CD4-positive, alpha-beta T cell (primary cell): ENCODE measurements at regions not wholly inside any gene's neighbourhood (a gene's known extent, or its start where the extent isn't known, plus 50 kb on each side); places are given as distances from the start of the nearest gene placed in this dataset.

Experiments
- ATAC-seq: fragments of 200-7000 bp; cut with Tn5 transposase; one replicate; pipeline ENCODE4 v1.10.0; 2022; ENCODE audit warnings: mild to moderate bottlenecking; ENCODE audit not compliant: poor library complexity
- CTCF ChIA-PET: fragments of 350-600 bp; sonication (Branson Sonifier 250); formaldehyde crosslinking; loops from one replicate; lab custom pipeline; 2021; ENCODE audit warnings: antibody characterized with exemption, inconsistent platforms; lab: Charles Lee
- POLR2A ChIA-PET: fragments of 350-600 bp; sonication (Branson Sonifier 250); formaldehyde crosslinking; loops from one replicate; lab custom pipeline; 2021; ENCODE audit warnings: antibody characterized with exemption, inconsistent platforms; lab: Charles Lee
- DNase-seq, 14 experiments: peaks; one replicate each; pipeline ENCODE4 v3.0.0-alpha.2; 2013 to 2020; ENCODE audit warnings: mixed read lengths in 2 of 14
- H3K27ac ChIP-seq, 2 donors: one replicate each; pipeline versions ENCODE4 v1.5.1 to v1.7.0; 2013; ENCODE audit warnings: low read length in 2 of 2, low read depth in 1 of 2, mild to moderate bottlenecking in 1 of 2
- H3K27me3 ChIP-seq, 2 experiments: 1 replicate in 1 of 2; 2 replicates in 1 of 2; pipeline versions ENCODE4 v1.6.1 to v1.7.0; 2013; ENCODE audit warnings: low read length in 2 of 2, control low read depth in 1 of 2, mild to moderate bottlenecking in 1 of 2, moderate library complexity in 1 of 2; ENCODE audit not compliant: insufficient read depth in 2 of 2, control insufficient read depth in 1 of 2
- H3K36me3 ChIP-seq: one replicate; pipeline ENCODE4 v1.6.1; 2013; ENCODE audit warnings: low read length, control low read depth; ENCODE audit not compliant: insufficient read depth
- H3K4me1 ChIP-seq: one replicate; pipeline ENCODE4 v1.6.1; 2013; ENCODE audit warnings: low read length, control low read depth; ENCODE audit not compliant: insufficient read depth
- H3K4me3 ChIP-seq: one replicate; pipeline ENCODE4 v1.5.1; 2013; ENCODE audit warnings: mild to moderate bottlenecking, low read length, moderate library complexity
- H3K9me3 ChIP-seq, 2 experiments: 1 replicate in 1 of 2; 2 replicates in 1 of 2; pipeline versions ENCODE4 v1.6.1 to v1.7.0; 2013; ENCODE audit warnings: low read length in 2 of 2, mild to moderate bottlenecking in 2 of 2, control low read depth in 1 of 2, moderate library complexity in 1 of 2; ENCODE audit not compliant: control insufficient read depth in 1 of 2, insufficient read depth in 1 of 2
- H3K27ac Mint-ChIP-seq: one replicate; pipeline ENCODE4 v1.8.0; 2020; ENCODE audit warnings: mixed read lengths
- H3K27me3 Mint-ChIP-seq: one replicate; pipeline ENCODE4 v1.8.0; 2021; ENCODE audit warnings: mixed read lengths
- H3K36me3 Mint-ChIP-seq: one replicate; pipeline ENCODE4 v1.8.0; 2021; ENCODE audit warnings: low read depth, mixed read lengths
- H3K4me1 Mint-ChIP-seq: one replicate; pipeline ENCODE4 v1.8.0; 2021; ENCODE audit warnings: low read depth, mixed read lengths
- H3K4me3 Mint-ChIP-seq: one replicate; pipeline ENCODE4 v1.8.0; 2020; ENCODE audit warnings: mild to moderate bottlenecking, mixed read lengths
- H3K9me3 Mint-ChIP-seq: one replicate; pipeline ENCODE4 v1.8.0; 2020; ENCODE audit warnings: mixed read lengths
- intact Hi-C, 2 experiments: fragments of 100-400 bp; cut with DNase I in 1 of 2; cut with micrococcal nuclease in 1 of 2; formaldehyde crosslinking; loops; one replicate each; pipeline versions ENCODE4 v1.15.1 to v1.9.0; 2023 to 2025; cut with DNase I, micrococcal nuclease
- TF ChIP-seq, protein P1 (sequence below): fragments of 200-600 bp; IDR thresholded peaks from one replicate; pipeline ENCODE4 v1.8.0; 2022; ENCODE audit warnings: antibody characterized with exemption, mild to moderate bottlenecking

GRCh38 chr14:22388669-22389595 lies 200.1 kb downstream of the DAD1 start:
- H3K9me3 ChIP-seq = no peaks in the 10 kb centered on the region
- no peak for ATAC-seq
- CTCF ChIA-PET = no interaction called here
- Mint-ChIP-seq H3K4me3 (no peak overlapping the region), H3K36me3 (no peaks in the 10 kb centered on the region), H3K27me3 (no peaks in the 10 kb centered on the region), H3K9me3 (no peaks in the 10 kb centered on the region), H3K27ac (no peak overlapping the region), H3K4me1 (no peaks in the 10 kb centered on the region)
- no peak overlapping the region for H3K27ac ChIP-seq
- TF ChIP-seq, protein P1, sequence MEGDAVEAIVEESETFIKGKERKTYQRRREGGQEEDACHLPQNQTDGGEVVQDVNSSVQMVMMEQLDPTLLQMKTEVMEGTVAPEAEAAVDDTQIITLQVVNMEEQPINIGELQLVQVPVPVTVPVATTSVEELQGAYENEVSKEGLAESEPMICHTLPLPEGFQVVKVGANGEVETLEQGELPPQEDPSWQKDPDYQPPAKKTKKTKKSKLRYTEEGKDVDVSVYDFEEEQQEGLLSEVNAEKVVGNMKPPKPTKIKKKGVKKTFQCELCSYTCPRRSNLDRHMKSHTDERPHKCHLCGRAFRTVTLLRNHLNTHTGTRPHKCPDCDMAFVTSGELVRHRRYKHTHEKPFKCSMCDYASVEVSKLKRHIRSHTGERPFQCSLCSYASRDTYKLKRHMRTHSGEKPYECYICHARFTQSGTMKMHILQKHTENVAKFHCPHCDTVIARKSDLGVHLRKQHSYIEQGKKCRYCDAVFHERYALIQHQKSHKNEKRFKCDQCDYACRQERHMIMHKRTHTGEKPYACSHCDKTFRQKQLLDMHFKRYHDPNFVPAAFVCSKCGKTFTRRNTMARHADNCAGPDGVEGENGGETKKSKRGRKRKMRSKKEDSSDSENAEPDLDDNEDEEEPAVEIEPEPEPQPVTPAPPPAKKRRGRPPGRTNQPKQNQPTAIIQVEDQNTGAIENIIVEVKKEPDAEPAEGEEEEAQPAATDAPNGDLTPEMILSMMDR = no peak
- H3K27me3 ChIP-seq = no peaks in the 10 kb centered on the region
- no peak overlapping the region for H3K4me3 ChIP-seq
- no peaks in the 10 kb centered on the region for H3K4me1 ChIP-seq
- no peaks in the 10 kb centered on the region for H3K36me3 ChIP-seq
- POLR2A ChIA-PET = no interaction called here
- intact Hi-C loops = no loop called here
- no peak for DNase-seq

- ATAC-seq = no peak
- H3K36me3 ChIP-seq = no peaks in the 10 kb centered on the region
- no peaks in the 10 kb centered on the region for H3K27me3 ChIP-seq
- Mint-ChIP-seq H3K9me3 (no peaks in the 10 kb centered on the region), H3K36me3 (no peaks in the 10 kb centered on the region), H3K4me1 (no peaks in the 10 kb centered on the region), H3K4me3 (no peak overlapping the region), H3K27me3 (no peaks in the 10 kb centered on the region), H3K27ac (no peak overlapping the region)
- ChIA-PET CTCF (no interaction called here), POLR2A (no interaction called here)
- no peak overlapping the region for H3K27ac ChIP-seq
- no peak for DNase-seq
- no peaks in the 10 kb centered on the region for H3K9me3 ChIP-seq
- no peak overlapping the region for H3K4me3 ChIP-seq
- no peaks in the 10 kb centered on the region for H3K4me1 ChIP-seq
- TF ChIP-seq, protein P1 = no peak
- intact Hi-C loops = no loop called here
These were observed 201.2 kb downstream of the DAD1 start for GRCh38 chr14:22387776-22388241.

DNA sequence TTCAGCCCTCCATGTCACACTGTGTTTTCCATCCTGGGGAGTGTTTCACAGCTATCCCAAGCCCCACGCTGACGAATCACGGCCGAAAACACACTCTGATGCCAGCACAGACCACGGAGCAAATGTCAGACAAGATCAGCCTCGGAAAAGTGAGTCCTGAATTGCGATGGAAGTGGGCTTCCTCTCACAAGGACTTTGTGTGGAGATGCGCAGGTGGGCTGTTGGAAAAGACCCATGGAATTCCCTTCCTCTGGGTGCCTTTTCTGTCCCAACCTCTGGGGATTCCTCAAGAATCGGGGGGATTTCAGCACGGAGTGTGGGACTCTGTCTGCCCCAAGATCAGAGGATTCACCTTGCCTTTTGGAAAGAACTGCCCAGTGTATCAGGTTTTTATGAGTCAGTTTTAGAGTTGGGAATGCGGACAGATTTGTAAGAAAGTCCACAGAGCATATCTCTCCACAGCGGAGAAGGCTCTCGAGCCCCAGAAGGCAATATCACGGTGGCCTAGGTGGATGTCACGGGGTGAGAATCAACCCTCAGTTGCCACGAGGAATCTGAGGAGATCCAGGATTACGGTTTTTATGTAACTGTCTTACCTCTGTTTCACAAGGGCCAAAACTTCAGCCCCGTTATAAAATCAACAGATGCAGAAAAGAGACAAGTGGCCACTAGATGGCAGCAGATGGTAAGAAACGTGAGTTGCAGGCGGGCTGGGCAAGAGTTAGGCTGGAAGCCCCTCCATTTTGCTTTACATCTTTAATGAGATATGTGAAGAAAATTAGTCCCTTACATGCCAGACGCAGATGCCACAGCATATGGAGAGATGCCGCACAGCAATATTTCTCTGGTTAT lies 201.9 kb downstream of the DAD1 start:
- Histone ChIP-seq H3K4me3 (no peak overlapping the region), H3K27me3 (no peaks in the 10 kb centered on the region), H3K4me1 (no peaks in the 10 kb centered on the region), H3K9me3 (no peaks in the 10 kb centered on the region), H3K36me3 (no peaks in the 10 kb centered on the region), H3K27ac (no peak overlapping the region)
- Mint-ChIP-seq H3K27me3 (no peaks in the 10 kb centered on the region), H3K4me1 (no peaks in the 10 kb centered on the region), H3K9me3 (no peaks in the 10 kb centered on the region), H3K27ac (no peak overlapping the region), H3K4me3 (no peak overlapping the region), H3K36me3 (no peaks in the 10 kb centered on the region)
- TF ChIP-seq, protein P1 = no peak
- POLR2A ChIA-PET = no interaction called here
- intact Hi-C loops = no loop called here
- ATAC-seq (no peak), DNase-seq (peak in 4 of 14 experiments; percentile 7 to 54 (median 32))
- CTCF ChIA-PET = no interaction called here
